GM23248 (cell line): ENCODE measurements at regions not wholly inside any gene's neighbourhood (a gene's known extent, or its start where the extent isn't known, plus 50 kb on each side); places are given as distances from the start of the nearest gene placed in this dataset.

Experiments used
- DNase-seq: peaks from one replicate; pipeline ENCODE4 v3.0.0-alpha.2; 2015
- H2AFZ ChIP-seq: fragments of 200-600 bp; sonication (generic); 2 replicates; pipeline ENCODE4 v1.6.1; 2016; ENCODE audit warnings: antibody characterized with exemption
- H3F3A ChIP-seq: fragments of 200-600 bp; sonication (generic); 2 replicates; pipeline ENCODE4 v1.6.1; 2016; ENCODE audit warnings: mild to moderate bottlenecking, antibody characterized with exemption, mixed run types; ENCODE audit not compliant: insufficient read depth
- H3K27ac ChIP-seq: fragments of 200-600 bp; sonication (generic); 2 replicates; pipeline ENCODE4 v1.5.1; 2016; ENCODE audit warnings: mild to moderate bottlenecking
- H3K27me3 ChIP-seq: fragments of 200-600 bp; sonication (generic); replicated peaks from 2 replicates; pipeline ENCODE4 v1.6.1; 2016; ENCODE audit warnings: mild to moderate bottlenecking; ENCODE audit not compliant: insufficient read depth
- H3K36me3 ChIP-seq: fragments of 200-600 bp; sonication (generic); 2 replicates; pipeline ENCODE4 v1.6.1; 2016; ENCODE audit warnings: low read depth, mild to moderate bottlenecking
- H3K4me1 ChIP-seq: fragments of 200-600 bp; sonication (generic); 2 replicates; pipeline ENCODE4 v1.6.1; 2016; ENCODE audit warnings: mild to moderate bottlenecking; ENCODE audit not compliant: insufficient read depth
- H3K4me2 ChIP-seq: fragments of 200-600 bp; sonication (generic); one replicate; pipeline ENCODE4 v1.6.1; 2016; ENCODE audit warnings: mild to moderate bottlenecking; ENCODE audit not compliant: unreplicated experiment
- H3K4me3 ChIP-seq: fragments of 200-600 bp; sonication (generic); 2 replicates; pipeline ENCODE4 v1.5.1; 2016; ENCODE audit warnings: mild to moderate bottlenecking
- H3K79me2 ChIP-seq: fragments of 200-600 bp; sonication (generic); 2 replicates; pipeline ENCODE4 v1.6.1; 2016; ENCODE audit warnings: mild to moderate bottlenecking; ENCODE audit not compliant: insufficient read depth
- H3K9ac ChIP-seq: fragments of 200-600 bp; sonication (generic); 2 replicates; pipeline ENCODE4 v1.6.1; 2016; ENCODE audit warnings: mild to moderate bottlenecking
- H3K9me2 ChIP-seq: fragments of 200-600 bp; sonication (generic); 2 replicates; pipeline ENCODE4 v1.6.1; 2016; ENCODE audit warnings: mixed run types, mild to moderate bottlenecking, moderate library complexity; ENCODE audit not compliant: insufficient read depth
- H3K9me3 ChIP-seq: fragments of 200-600 bp; sonication (generic); one replicate; pipeline ENCODE4 v1.6.1; 2017; ENCODE audit warnings: low read depth
- H4K20me1 ChIP-seq: fragments of 200-600 bp; sonication (generic); 2 replicates; pipeline ENCODE4 v1.6.0; 2016; ENCODE audit not compliant: insufficient read depth
- EZH2 ChIP-seq: fragments of 200-600 bp; sonication (generic); IDR thresholded peaks from 2 replicates; pipeline ENCODE4 v1.6.1; 2018; ENCODE audit warnings: antibody characterized with exemption, mild to moderate bottlenecking; ENCODE audit not compliant: insufficient read depth, poor library complexity, severe bottlenecking
- EZH2phosphoT487 ChIP-seq: fragments of 200-600 bp; sonication (generic); IDR thresholded peaks from 2 replicates; pipeline ENCODE4 v1.6.1; 2018; ENCODE audit warnings: antibody characterized with exemption, moderate library complexity, mild to moderate bottlenecking, low read depth; ENCODE audit not compliant: insufficient read depth
- WGBS, 2 experiments: methylation state at CpG; one replicate each; pipeline ENCODE4 v1.1.6; 2015 to 2017; ENCODE audit warnings: low lambda C conversion rate in 2 of 2, low coverage in 1 of 2; ENCODE audit errors: missing lambda C conversion rate in 2 of 2; 5-methylcytosine and 5-hydroxymethylcytosine counted together
- in situ Hi-C: fragments of 300-500 bp; cut with MboI; formaldehyde crosslinking; loops from 2 replicates; pipeline ENCODE4 v1.15.0; 2020

- no peak overlapping the region for H3K4me3 ChIP-seq
- no peak overlapping the region for H3K4me2 ChIP-seq
- in situ Hi-C loops, result no loop called here
- H3K27ac ChIP-seq, result no peak overlapping the region
- WGBS, 2 experiments, result 77% methylated on average over 9 of the region's 9 CpGs
- TF ChIP-seq EZH2phosphoT487 (no peak), EZH2 (no peak)
- peaks cover 7% of the 10 kb centered on the region; the same call in 1 of the 2 replicates for H3F3A ChIP-seq
- H3K36me3 ChIP-seq, result no peaks in the 10 kb centered on the region
- no peaks in the 10 kb centered on the region for H3K27me3 ChIP-seq
- no peaks in the 10 kb centered on the region for H3K79me2 ChIP-seq
- no peaks in the 10 kb centered on the region for H3K9me2 ChIP-seq
- H3K9ac ChIP-seq, result no peak overlapping the region
- no peaks in the 10 kb centered on the region for H4K20me1 ChIP-seq
- no peaks in the 10 kb centered on the region for H3K9me3 ChIP-seq
- H3K4me1 ChIP-seq, result peaks cover 11% of the 10 kb centered on the region
- H2AFZ ChIP-seq, result no peak overlapping the region
- no peak for DNase-seq
Observed at GRCh38 chr22:44634426-44635321, 67.3 kb upstream of the PRR5 start.

GRCh38 chr22:44633647-44634046 is 68.4 kb upstream of the PRR5 start:
- no peak overlapping the region for H3K9ac ChIP-seq
- H2AFZ ChIP-seq, result no peak overlapping the region
- no peak overlapping the region for H3K4me2 ChIP-seq
- in situ Hi-C loops, result no loop called here
- H3K27ac ChIP-seq, result no peak overlapping the region
- H3F3A ChIP-seq, result peaks cover 7% of the 10 kb centered on the region; the same call in 1 of the 2 replicates
- H3K79me2 ChIP-seq, result no peaks in the 10 kb centered on the region
- H3K9me2 ChIP-seq, result no peaks in the 10 kb centered on the region
- TF ChIP-seq EZH2phosphoT487, result no peak
- no peak for TF ChIP-seq EZH2
- H3K27me3 ChIP-seq, result no peaks in the 10 kb centered on the region
- H3K9me3 ChIP-seq, result no peaks in the 10 kb centered on the region
- no peaks in the 10 kb centered on the region for H3K36me3 ChIP-seq
- no peaks in the 10 kb centered on the region for H4K20me1 ChIP-seq
- no peak overlapping the region for H3K4me3 ChIP-seq
- no peak for DNase-seq
- peaks cover under 1% of the 10 kb centered on the region for H3K4me1 ChIP-seq
- 71 to 83% methylated on average over 4 of the region's 4 CpGs for WGBS, 2 experiments

- H3K4me1 ChIP-seq, result no peaks in the 10 kb centered on the region
- TF ChIP-seq EZH2 (no peak), EZH2phosphoT487 (no peak)
- H3K27ac ChIP-seq, result no peak overlapping the region
- 83 to 85% methylated on average over 7 of the region's 7 CpGs for WGBS, 2 experiments
- no peak overlapping the region for H2AFZ ChIP-seq
- in situ Hi-C loops, result no loop called here
- H3K4me3 ChIP-seq, result no peak overlapping the region
- no peaks in the 10 kb centered on the region for H3K9me2 ChIP-seq
- no peak for DNase-seq
- no peaks in the 10 kb centered on the region for H3K9me3 ChIP-seq
- no peaks in the 10 kb centered on the region for H3K27me3 ChIP-seq
- no peak overlapping the region for H3K9ac ChIP-seq
- no peaks in the 10 kb centered on the region for H4K20me1 ChIP-seq
- H3K79me2 ChIP-seq, result no peaks in the 10 kb centered on the region
- H3F3A ChIP-seq, result peaks cover 6% of the 10 kb centered on the region; the same call in 1 of the 2 replicates
- H3K4me2 ChIP-seq, result no peak overlapping the region
- H3K36me3 ChIP-seq, result no peaks in the 10 kb centered on the region
Observed at GRCh38 chr22:44632541-44633396, 69.2 kb upstream of the PRR5 start.

- H3K9ac ChIP-seq, result no peak overlapping the region
- in situ Hi-C loops, result no loop called here
Observed at GRCh38 chr22:44630826-44631225, 71.2 kb upstream of the PRR5 start.

More at GRCh38 chr22:44630826-44631225, 71.2 kb upstream of the PRR5 start:
- Histone ChIP-seq H3F3A (no peaks in the 10 kb centered on the region), H2AFZ (no peak overlapping the region), H4K20me1 (no peaks in the 10 kb centered on the region), H3K27me3 (no peaks in the 10 kb centered on the region), H3K4me2 (no peak overlapping the region), H3K9me2 (no peaks in the 10 kb centered on the region), H3K36me3 (no peaks in the 10 kb centered on the region), H3K4me3 (no peak overlapping the region), H3K9me3 (no peaks in the 10 kb centered on the region), H3K27ac (no peak overlapping the region), H3K4me1 (no peaks in the 10 kb centered on the region), H3K79me2 (no peaks in the 10 kb centered on the region)
- no peak for DNase-seq
- no peak for TF ChIP-seq EZH2
- TF ChIP-seq EZH2phosphoT487, result no peak
- WGBS, 2 experiments, result 61 to 76% methylated on average over 3 of the region's 3 CpGs
